HG02763 (cell line): ENCODE measurements at regions not wholly inside any gene's neighbourhood (a gene's known extent, or its start where the extent isn't known, plus 50 kb on each side); places are given as distances from the start of the nearest gene placed in this dataset.

Experiments
- ATAC-seq: cut with Tn5 transposase; IDR thresholded peaks from one replicate; pipeline ENCODE4 v1.9.1; 2021; ENCODE audit warnings: mild to moderate bottlenecking, moderate library complexity; ENCODE audit not compliant: unreplicated experiment

DNA sequence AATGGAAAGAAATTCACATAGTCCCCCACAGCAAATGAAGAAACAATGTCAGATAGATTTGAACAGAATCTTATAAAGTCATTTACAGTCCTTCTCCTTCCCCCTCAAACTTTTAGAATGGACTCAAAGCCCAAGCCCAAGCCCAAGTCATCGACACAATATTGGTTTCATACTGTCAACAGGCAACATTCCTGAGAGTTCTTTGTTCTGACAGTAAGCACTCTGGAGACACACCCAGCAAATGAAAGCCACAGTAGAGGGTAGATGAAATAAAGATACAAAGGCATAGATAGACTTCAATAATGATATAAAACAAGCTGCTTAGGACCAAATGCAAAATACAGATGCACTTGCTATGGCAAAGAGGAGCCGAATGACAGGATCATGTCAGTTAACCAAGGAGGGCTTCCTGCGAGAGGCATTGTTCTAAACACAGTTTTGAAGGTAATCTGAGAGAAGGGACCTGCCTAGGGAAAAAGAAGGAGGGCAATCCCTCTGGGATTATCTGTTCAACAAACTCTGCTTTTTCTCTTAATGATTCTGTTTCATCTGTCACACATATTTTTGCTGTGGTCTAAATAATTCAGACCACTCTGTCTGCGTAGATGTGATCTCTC lies 97.1 kb upstream of the MAP4K3 start:
- ATAC-seq: no peak

GRCh38 chr2:39535636-39536185 lies 98.6 kb upstream of the MAP4K3 start:
- ATAC-seq: no peak

DNA sequence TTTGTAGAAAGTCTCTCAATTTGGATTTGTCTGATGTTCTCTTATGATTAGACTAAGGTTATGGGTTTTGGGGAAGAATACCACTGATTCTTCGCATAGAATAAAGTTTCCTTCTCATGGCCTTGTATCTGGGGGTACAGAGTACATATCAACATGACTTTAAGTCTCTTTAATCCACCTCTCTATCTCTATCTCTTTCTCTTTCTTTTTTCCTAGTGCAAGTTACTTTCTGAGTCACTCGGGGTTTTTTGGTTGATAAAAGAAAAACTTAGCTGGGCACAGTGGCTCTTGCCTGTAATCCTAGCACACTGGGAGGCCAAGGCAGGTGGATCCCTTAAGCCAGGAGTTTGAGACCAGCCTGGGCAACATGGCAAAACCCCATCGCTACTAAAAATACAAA lies 100.1 kb upstream of the MAP4K3 start:
- no peak for ATAC-seq

DNA sequence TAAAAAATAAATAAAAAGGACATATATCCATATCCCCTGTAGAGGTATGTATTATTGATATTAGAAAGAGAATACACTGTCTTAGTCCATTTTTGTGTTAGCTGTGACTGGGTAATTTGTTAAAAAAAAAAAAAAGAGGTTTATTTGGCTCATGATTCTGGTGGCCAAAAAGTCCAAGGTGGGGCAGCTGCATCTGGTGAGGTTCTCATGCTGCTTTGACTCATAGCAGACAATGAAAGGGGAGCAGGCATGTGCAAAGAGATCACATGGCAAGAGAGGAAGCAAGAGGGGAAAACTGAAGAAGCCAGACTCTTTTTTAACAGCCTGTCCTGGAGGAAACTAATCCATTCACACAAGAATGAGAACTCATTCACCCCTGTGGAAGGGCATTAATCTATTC lies 101.6 kb upstream of the MAP4K3 start:
- no peak for ATAC-seq

- ATAC-seq: no peak
These were observed 103.3 kb upstream of the MAP4K3 start for GRCh38 chr2:39540414-39540813.

DNA sequence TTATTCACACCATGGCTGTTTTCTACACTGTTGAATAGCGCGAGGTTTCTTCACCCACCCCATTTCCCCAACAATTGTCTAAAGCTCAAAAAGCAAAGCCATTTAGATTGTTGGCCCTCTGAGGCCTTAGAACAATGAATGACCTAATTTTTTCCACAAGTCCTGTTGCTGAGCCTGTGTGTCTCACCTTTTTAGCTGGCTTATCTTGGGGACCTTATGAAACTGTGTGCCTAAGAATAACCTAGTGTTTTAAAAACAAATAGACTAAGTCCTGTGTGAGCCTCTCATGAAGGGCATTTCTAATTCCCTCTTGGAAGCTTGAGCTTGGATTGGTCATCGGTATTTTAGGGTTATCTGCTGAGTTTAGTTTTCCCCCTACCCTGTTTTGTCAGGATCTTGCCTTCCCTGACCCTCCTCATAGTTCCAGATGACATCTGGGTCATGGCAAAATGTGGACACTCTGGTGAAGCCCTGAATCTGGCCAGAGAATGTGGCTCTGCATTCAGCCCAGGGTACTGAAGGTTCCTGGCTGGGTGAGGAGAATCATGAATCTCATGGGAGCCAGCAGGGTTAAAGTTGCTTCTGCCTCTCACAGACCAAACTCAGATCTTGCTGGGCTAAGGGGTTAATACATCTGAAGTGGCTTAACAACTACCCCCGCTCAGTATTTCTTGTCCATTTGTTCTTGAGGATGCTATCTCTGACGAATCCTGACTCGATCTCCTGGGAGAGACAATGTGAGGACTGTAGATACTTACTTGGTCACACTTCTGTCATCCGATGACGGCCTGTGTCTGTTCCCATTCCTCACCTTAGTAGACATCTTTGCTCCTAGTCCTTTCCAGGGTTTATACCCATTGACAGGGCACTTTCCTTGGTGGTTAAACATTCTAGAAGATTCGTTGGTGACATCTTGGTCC lies 104.2 kb upstream of the MAP4K3 start:
- ATAC-seq: no peak

DNA sequence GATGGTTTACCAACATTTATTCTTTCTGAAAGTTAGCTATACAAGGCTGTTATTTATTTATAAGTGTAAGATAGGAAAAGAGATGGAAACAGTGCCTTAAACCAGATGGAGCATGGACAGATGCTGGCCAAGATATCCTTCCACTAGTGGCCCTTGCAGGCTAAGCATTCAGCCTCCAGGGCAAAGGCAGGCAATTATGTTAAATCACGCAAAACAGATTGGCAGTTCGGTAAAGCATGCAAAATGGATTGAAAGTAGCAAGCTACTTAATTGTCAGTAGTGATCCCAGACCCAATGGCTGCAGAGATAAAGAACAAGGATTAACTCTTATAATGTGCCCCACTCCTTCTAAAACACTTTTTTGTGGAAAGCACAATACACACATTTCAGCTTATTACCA lies 105.4 kb upstream of the MAP4K3 start:
- no peak for ATAC-seq

DNA sequence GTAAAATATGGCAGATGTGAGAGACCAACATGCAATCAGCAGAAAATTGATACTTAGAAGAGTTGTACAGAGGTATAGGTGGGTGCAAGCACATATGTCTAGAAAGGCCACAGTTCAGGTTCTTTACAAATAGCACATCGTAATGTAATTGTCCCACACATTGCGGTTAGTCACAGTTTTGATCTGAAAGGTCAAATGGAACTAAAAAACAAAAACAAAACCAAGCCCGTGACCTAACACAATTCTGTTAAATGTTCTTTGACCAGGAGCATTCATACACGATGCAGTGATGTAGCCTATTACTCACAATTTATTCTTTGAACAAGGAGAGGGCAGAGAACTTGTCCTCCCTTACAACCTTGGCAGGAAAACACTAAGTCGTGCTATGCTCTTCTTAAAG lies 108.9 kb upstream of the MAP4K3 start:
- ATAC-seq: no peak

GRCh38 chr2:39546409-39546808 lies 109.3 kb upstream of the MAP4K3 start:
- ATAC-seq: no peak

DNA sequence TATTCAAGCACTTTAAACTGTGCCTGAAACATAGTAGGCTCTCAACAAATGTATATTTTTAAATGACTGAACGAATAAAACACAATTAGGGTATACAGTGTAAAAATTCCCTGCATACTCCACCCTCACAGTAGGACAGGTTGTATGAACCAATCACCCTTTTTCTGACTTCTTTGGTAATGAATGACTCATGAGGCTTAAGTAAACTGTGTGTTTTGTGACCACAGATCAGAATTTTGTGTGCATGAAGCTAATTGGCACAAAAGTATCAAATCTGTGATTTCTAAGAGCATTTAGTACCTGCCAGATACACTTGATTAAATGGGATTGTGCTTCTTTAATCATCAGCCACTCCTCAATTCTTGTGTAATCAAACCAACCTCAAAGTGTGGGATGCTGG lies 109.9 kb upstream of the MAP4K3 start:
- ATAC-seq: no peak

DNA sequence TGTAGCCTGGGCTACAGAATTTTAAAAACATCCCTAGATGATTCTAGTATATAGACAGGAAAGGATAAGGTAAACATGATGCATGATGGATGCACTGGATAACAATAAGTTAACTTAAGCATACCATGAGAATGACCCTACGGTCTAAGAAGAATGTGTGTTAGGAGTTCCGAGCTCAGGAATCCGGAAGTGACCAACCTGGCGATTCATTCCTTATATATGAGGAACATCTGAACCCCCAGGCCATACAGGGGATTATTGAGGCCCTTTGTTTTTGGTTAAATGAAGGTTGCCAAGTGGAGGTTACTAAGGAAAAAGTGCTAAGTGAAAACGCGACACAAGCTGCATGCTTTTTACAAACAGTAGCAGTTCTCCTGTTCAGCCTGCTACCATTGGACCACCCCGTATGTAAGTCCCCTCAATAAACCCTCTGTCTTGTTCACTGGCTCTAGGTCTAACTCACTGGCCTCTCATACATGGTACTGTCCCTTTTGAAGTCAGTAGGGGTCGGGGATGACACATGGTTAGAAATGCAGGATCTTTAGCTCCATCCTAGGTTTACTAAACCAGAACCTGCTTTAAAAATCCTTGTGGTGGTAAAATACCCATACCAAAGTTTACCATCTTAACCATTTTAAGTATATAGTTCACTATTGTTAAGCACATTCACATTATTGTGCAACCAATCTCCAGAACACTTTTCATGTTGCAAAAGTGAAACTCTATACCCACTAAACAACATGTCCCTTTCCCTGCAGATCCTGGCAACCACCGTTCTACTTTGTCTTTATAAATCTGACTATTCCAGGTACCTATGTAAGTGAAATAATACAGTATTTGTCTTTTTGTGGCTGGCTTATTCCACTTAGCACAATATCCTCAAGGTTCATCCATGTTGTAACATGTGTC lies 111.0 kb upstream of the MAP4K3 start:
- no peak for ATAC-seq

GRCh38 chr2:39549000-39549399 lies 111.9 kb upstream of the MAP4K3 start:
- no peak for ATAC-seq

- ATAC-seq: no peak
These were observed 112.8 kb upstream of the MAP4K3 start for GRCh38 chr2:39549718-39550464.

DNA sequence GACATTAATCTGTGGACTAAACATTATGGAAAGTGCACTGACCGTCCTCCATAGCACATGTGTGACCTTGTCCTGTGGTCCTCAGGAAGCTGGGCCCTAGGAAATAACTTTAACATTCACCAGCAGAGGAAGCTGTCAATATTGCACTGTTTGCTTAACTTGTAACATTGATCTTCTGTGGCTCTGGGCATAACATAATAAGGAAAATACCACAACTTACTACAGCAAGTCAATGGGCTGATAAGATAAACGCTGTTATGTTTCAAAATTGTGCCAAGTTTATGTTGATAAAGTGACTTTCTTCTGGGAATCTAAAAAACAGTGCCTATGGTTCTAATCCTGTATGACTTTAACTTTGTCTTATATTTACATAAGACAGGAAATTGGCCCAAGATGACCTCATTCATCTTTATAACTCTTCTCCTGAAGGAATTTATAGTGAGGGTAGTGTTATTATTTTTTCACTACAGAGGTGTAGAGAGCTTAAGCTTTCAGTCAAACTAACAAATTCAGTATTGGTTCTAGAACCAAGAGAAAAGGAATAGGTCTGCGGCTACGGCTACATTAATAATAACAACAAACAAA lies 113.7 kb upstream of the MAP4K3 start:
- no peak for ATAC-seq

DNA sequence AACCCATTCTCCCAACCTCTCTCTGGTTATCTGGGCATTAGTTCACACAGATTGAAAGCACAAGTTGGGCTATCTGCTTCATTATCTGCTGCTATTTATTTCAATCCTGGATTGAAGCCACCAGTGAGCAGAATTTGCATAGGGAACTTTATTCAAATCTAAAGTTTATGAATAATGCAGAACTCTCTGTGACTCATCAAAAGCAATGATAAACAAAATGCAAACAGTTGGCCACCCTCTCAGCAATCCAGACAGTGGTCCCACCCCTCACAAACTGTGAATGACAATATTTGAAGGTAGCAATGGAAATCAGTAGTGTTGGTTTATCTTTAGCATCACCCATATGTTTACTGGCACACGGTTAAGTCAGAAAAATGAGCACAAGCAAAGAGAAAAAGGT lies 106.8 kb upstream of the TMEM178A start:
- no peak for ATAC-seq

DNA sequence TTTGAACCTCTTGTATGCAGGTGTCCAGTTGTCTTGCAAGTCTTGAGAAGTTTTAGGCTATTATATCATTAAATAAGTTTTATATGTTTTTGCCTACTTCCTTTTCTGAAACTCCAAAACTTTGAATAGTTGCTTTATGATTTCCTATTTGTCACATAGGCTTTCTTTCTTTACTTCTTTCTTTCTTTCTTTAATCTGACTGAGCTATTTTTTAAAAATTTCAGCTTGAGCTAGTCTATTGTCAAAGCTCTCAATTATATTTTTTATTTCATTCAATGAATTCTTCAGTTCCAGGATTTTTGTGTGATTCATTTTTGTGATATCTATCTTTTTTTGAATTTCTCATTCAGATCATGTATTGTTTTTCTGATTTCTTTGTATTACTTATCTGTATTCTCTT lies 102.1 kb upstream of the TMEM178A start:
- no peak for ATAC-seq

GRCh38 chr2:39567507-39567906 lies 98.2 kb upstream of the TMEM178A start:
- ATAC-seq: no peak

DNA sequence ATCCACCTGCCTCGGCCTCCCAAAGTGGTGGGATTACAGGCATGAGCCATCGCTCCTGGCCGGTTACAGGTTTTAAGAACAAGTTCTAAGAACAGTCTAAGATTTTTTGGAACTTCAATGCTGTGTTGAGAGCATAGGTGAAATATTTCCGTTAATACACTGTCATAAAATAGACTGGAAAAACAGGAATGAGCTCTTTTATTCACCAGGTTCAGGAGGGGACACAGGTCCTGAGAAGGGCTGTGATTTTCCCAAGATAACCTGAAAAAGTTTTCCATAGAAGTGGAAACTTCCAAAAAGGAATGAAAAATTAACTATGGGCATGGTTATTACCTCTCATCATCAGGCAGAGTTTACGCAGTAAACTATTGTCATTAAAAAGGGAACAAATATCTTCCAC lies 97.6 kb upstream of the TMEM178A start:
- ATAC-seq: no peak

GRCh38 chr2:39568561-39569006 lies 97.1 kb upstream of the TMEM178A start:
- no peak for ATAC-seq

GRCh38 chr2:39570130-39570555 lies 95.6 kb upstream of the TMEM178A start:
- no peak for ATAC-seq
